Lower leg skin (tissue), 4 donors: ENCODE measurements at regions not wholly inside any gene's neighbourhood (a gene's known extent, or its start where the extent isn't known, plus 50 kb on each side); places are given as distances from the start of the nearest gene placed in this dataset.

Experiments
- DNase-seq, 2 donors: peaks; one replicate each; pipeline ENCODE4 v3.0.0-alpha.2; 2019; ENCODE audit warnings: low spot score in 2 of 2
- H3K4me3 ChIP-seq: fragments of 200-600 bp; sonication (generic); 2 replicates; pipeline ENCODE4 v1.5.1; 2017; ENCODE audit warnings: mild to moderate bottlenecking, low read depth; ENCODE audit not compliant: poor library complexity, severe bottlenecking
- POLR2A ChIP-seq, 2 donors: fragments of 450-650 bp; IDR thresholded peaks; one replicate each; pipeline ENCODE4 v1.6.1; 2016 to 2017; ENCODE audit warnings: antibody characterized with exemption in 2 of 2, mild to moderate bottlenecking in 1 of 2, moderate library complexity in 1 of 2
- WGBS, 2 donors: methylation state at CpG; one replicate each; pipeline ENCODE4 v1.1.5; 2018; 5-methylcytosine and 5-hydroxymethylcytosine counted together
- intact Hi-C: fragments of 100-400 bp; cut with DNase I; formaldehyde crosslinking; loops from one replicate; pipeline ENCODE4 v1.15.0; 2023; ENCODE audit warnings: low total_unique reads
- TF ChIP-seq, protein P1 (sequence below), 3 donors: fragments of 450-650 bp; IDR thresholded peaks; one replicate each; pipeline ENCODE4 v1.5.1; 2016; ENCODE audit warnings: antibody characterized with exemption in 3 of 3, mild to moderate bottlenecking in 3 of 3, moderate library complexity in 2 of 3

GRCh38 chr17:34201225-34201624 is 53.9 kb upstream of the CCL2 start:
- 61 to 71% methylated on average over 1 of the region's 1 CpG for WGBS, 2 donors
- H3K4me3 ChIP-seq = no peak overlapping the region
- TF ChIP-seq, protein P1, sequence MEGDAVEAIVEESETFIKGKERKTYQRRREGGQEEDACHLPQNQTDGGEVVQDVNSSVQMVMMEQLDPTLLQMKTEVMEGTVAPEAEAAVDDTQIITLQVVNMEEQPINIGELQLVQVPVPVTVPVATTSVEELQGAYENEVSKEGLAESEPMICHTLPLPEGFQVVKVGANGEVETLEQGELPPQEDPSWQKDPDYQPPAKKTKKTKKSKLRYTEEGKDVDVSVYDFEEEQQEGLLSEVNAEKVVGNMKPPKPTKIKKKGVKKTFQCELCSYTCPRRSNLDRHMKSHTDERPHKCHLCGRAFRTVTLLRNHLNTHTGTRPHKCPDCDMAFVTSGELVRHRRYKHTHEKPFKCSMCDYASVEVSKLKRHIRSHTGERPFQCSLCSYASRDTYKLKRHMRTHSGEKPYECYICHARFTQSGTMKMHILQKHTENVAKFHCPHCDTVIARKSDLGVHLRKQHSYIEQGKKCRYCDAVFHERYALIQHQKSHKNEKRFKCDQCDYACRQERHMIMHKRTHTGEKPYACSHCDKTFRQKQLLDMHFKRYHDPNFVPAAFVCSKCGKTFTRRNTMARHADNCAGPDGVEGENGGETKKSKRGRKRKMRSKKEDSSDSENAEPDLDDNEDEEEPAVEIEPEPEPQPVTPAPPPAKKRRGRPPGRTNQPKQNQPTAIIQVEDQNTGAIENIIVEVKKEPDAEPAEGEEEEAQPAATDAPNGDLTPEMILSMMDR (IDR thresholded peaks at IDR 0.05) = no peak
- no peak for TF ChIP-seq POLR2A (IDR thresholded peaks at IDR 0.05)
- intact Hi-C loops = no loop called here
- DNase-seq = no peak

GRCh38 chr17:34201767-34202166 is 53.3 kb upstream of the CCL2 start:
- no peak for DNase-seq
- intact Hi-C loops = no loop called here
- TF ChIP-seq, protein P1 (IDR thresholded peaks at IDR 0.05) = no peak
- no peak for TF ChIP-seq POLR2A (IDR thresholded peaks at IDR 0.05)
- 55 to 61% methylated on average over 4 of the region's 4 CpGs for WGBS, 2 donors
- H3K4me3 ChIP-seq = no peak overlapping the region

GRCh38 chr17:34203018-34203638 is 52.0 kb upstream of the CCL2 start:
- TF ChIP-seq, protein P1 (IDR thresholded peaks at IDR 0.05) = no peak
- no peak for TF ChIP-seq POLR2A (IDR thresholded peaks at IDR 0.05)
- H3K4me3 ChIP-seq = no peak overlapping the region
- WGBS, 2 donors = 51 to 73% methylated on average over 4 of the region's 4 CpGs
- intact Hi-C loops = no loop called here
- DNase-seq = no peak

DNA sequence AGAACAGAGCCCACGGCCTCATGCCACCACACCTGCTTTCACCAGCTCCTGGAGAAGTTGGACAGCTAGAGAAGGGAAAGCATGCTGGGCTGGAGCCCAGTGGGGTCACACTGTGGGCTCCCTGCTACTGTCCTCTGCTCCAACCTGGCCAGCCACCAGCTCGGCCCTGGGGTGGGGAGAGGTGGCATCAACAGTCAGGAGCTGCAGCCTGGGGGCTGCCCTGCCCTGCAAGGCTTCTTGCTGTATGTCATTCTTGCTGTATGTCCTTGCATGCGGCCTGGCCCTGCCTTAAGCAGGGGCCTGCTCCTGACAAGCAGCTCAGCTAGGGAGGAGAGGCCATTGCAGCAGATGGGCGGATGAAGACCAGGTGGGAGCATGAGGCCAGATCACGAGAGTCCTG is 50.7 kb upstream of the CCL2 start:
- intact Hi-C loops = no loop called here

More for the DNA sequence above, 50.7 kb upstream of the CCL2 start:
- no peak for DNase-seq
- H3K4me3 ChIP-seq = no peak overlapping the region
- TF ChIP-seq, protein P1 (IDR thresholded peaks at IDR 0.05) = no peak
- TF ChIP-seq POLR2A (IDR thresholded peaks at IDR 0.05) = no peak
- WGBS, 2 donors = 69 to 77% methylated on average over 5 of the region's 5 CpGs
